ENCODE measurements at regions not wholly inside any gene's neighbourhood (a gene's known extent, or its start where the extent isn't known, plus 50 kb on each side); places are given as distances from the start of the nearest gene placed in this dataset.
"Not testable (repeated sequence)": the region's sequence is repeated elsewhere in the genome, so short reads cannot be mapped to it uniquely, and the experiment has no call there.

DNA sequence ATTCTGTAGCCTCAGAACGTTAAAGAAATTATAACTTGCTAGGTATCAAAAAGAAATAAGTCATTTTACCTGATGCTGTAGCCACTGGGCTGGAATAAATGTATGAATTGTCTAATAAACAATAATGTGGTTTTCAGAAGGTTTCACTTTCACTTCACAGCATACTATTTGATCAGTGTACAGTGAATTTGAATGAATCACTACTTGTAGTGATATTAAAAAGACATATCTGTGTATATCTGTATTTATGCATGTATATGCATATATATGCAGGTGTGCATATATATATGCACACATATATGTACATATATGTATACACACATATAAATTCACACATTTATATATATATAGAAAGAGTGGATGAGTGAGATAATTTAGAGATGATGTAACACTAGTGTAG lies 440.0 kb upstream of the PCDH10 start:
- no peak for DNase-seq

GRCh38 chr4:132710971-132711370 lies 438.1 kb upstream of the PCDH10 start:
- DNase-seq: no peak

DNA sequence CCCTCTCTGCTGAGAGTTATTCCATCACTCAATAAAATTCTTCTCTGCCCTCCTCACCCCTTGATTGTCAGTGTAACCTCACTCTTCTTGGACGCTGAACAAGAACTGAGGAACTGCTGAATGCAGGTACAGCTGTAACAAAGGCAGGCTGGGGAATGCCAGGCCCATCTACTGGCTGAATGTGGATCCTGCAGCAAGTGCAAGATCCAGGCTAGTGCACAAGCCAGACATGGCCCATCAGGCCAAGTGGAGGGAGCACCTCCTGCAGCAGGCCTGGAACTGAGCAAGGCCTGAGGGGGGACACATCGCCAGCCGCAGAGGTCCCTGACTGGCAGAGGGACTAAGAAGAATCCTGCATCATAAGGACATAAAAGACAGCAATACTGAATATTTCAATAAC lies 411.8 kb upstream of the PCDH10 start:
- no peak for DNase-seq

- DNase-seq: no peak
Measured at GRCh38 chr4:132759199-132759780, 389.8 kb upstream of the PCDH10 start.

GRCh38 chr4:132763465-132763864 lies 385.6 kb upstream of the PCDH10 start:
- no peak for DNase-seq

- DNase-seq: no peak
Measured at GRCh38 chr4:132767901-132768300, 381.2 kb upstream of the PCDH10 start.

GRCh38 chr4:132770776-132771175 lies 378.3 kb upstream of the PCDH10 start:
- no peak for DNase-seq

DNA sequence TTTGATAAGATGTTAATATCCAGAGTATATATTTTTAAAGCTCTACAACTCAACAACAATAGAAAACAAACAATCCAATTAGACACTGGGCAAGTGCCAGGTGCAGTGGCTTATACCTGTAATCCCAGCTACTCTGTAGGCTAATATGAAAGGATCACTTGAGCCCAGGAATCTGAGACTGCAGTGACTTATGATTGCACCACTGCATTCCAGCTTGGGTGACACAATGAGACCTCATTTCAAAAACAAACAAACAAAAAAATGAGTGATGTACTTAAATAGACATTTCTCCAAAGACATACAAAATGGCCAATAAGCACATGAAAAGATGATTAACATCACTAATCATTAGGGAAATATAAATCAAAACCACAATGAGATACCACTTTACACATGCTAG lies 356.8 kb upstream of the PCDH10 start:
- DNase-seq: no peak

DNA sequence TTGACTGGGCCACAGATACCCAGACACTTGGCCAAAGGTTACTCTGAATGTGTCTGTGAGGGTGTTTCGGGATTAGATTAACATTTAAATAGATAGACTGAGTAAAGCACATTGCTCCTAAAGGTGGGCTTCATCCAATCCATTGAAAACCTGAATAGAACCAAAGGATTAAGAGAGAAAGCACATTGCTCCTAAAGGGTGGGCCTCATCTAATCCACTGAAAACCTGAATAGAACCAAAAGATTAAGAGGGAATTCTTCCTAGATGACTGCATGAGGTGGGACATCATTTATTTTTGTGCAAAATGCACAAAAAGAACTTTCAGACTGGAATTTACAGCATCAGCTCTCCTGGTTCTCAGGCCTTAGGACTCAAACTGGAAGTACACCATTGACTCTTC lies 351.2 kb upstream of the PCDH10 start:
- no peak for DNase-seq

- DNase-seq: no peak
Measured at GRCh38 chr4:132809298-132810032, 339.6 kb upstream of the PCDH10 start.

- not testable (repeated sequence) for DNase-seq
Measured at GRCh38 chr4:132813061-132813460, 336.0 kb upstream of the PCDH10 start.

- DNase-seq: no peak
Measured at GRCh38 chr4:132818091-132818490, 331.0 kb upstream of the PCDH10 start.

DNA sequence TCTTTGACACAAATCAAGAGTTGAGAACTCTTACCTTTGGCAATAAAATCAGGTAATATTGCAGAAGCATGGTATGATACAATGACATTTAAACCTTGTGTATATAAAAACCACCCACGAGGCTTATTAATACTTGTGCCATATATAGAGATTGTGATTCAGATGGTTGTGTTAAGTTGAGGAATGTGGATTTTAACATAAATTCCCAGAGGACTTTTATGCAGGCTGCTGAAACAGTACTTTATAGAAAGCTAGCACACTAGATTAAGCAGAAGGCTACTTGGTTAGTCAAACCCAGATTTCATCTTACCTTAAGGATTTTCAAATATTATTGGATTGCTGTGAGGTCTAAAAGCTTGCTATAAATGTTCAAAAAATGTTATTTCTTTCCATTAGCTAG lies 325.7 kb upstream of the PCDH10 start:
- DNase-seq: no peak

GRCh38 chr4:132824761-132825160 lies 324.3 kb upstream of the PCDH10 start:
- DNase-seq: no peak

GRCh38 chr4:132827522-132827921 lies 321.6 kb upstream of the PCDH10 start:
- no peak for DNase-seq

- DNase-seq: no peak
Measured at GRCh38 chr4:132838244-132838643, 310.9 kb upstream of the PCDH10 start.

DNA sequence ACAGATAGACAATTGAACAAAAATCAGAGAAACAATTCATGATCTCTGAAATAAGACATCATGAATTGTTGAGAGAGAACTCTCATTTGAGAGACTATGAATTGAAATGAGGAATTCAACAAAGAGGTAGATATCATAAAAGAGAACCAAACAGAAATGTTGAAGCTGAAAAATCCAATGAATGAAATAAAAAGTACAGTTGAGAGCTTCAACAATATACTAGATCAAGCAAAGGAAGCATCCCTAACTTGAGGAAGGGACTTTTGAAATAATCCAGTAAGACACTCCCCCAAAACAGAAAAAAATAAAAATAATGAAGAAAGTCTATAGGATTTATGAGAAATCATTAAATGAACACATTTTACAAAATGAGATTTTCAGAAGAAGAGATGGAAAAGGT lies 310.0 kb upstream of the PCDH10 start:
- DNase-seq: no peak

DNA sequence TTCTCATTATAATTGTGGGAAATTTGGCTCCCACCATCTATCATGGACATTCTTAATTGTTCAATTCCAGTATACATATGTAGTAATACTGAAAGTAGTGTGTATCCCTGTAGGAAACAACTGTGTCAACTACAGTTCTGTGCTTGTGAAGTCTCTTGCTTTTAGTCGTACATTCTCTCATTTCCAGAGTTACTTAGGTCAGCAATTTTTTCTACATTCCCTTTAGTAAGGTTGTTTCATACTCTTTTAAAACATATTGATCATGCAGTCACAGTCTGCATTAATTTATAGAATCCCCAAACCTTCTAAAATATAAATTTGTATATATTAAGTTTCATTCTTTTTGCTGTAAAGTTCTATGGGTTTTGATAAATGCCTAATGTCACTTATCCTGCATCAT lies 289.2 kb upstream of the PCDH10 start:
- no peak for DNase-seq

GRCh38 chr4:132860976-132861375 lies 288.1 kb upstream of the PCDH10 start:
- no peak for DNase-seq

DNA sequence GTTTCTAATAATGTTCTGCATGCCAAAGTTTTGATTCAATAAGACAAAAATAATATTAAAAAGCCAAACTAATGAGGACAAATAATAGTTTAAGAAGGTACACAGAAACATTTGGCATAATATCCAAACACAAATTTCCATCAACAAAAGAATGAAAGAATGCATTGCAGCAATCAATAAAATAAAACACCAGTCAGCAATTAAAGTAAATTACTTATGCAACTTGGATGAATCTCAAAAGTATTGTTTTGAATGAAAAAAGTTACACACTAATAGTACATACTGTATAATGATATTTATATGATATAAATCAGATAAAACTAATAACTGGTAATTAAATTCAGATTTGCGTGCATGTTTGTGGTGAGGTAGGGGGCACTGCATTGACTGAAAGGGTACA lies 285.5 kb upstream of the PCDH10 start:
- DNase-seq: no peak

GRCh38 chr4:132865458-132865857 lies 283.6 kb upstream of the PCDH10 start:
- no peak for DNase-seq

DNA sequence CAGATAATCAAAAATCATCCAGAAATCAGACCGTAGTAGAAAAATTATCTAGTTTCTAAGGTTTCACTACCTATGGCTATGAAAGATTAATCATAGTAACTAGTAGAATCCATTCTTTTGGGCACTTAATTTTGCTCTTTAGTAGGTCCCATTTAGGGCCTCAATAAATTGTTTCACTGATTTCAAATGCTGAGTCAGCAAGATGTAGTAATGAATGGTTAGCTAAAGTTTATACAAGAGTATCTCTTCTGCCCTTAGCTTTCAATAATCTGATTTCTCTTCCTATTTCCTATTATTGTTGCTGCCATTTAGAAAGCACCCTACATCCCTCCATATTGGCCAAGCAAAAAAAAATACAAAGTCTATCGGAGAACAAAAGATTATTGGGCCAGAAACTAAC lies 283.2 kb upstream of the PCDH10 start:
- no peak for DNase-seq

GRCh38 chr4:132866616-132867015 lies 282.5 kb upstream of the PCDH10 start:
- DNase-seq: no peak

- DNase-seq: no peak
Measured at GRCh38 chr4:132893787-132894186, 255.3 kb upstream of the PCDH10 start.

- no peak for DNase-seq
Measured at GRCh38 chr4:132901224-132901623, 247.9 kb upstream of the PCDH10 start.
